ENCODE measurements at regions not wholly inside any gene's neighbourhood (a gene's known extent, or its start where the extent isn't known, plus 50 kb on each side); places are given as distances from the start of the nearest gene placed in this dataset.

DNA sequence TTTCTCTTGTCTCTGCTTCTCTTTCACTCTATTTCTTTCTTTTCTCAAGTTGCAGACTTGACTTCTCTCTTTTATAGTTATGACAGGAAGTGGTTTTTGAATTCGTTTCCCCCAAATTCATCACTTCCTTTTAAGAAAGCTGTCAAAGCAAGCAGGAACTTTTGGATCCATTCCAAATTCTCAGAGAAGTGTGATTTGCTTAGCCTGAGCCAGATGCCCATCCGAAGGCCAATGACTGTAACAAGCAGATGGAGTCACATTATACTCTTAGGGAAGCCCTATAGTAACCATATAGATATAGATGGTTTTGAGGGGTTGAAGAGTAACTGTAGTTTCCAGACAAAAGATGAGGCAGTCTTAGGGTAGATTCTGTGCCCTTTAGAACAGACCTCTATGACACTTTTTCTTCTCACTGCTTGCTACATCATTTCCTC, 592.0 kb upstream of the KCNMB2 start:
- ChIA-PET CTCF (no interaction called here), POLR2A (no interaction called here)
- Mint-ChIP-seq H3K27me3 (no peaks in the 10 kb centered on the region), H3K27ac (no peak overlapping the region), H3K4me3 (no peak overlapping the region), H3K9me3 (ENCODE audit: insufficient read depth) (peaks cover 3% of the 10 kb centered on the region), H3K4me1 (peaks cover 19% of the 10 kb centered on the region)
- TF ChIP-seq EZH2 (IDR thresholded peaks at IDR 0.05; ENCODE audit: borderline replicate concordance, insufficient read depth, low read depth, low read length, poor library complexity, severe bottlenecking) = no peak
- TF ChIP-seq, protein P1, sequence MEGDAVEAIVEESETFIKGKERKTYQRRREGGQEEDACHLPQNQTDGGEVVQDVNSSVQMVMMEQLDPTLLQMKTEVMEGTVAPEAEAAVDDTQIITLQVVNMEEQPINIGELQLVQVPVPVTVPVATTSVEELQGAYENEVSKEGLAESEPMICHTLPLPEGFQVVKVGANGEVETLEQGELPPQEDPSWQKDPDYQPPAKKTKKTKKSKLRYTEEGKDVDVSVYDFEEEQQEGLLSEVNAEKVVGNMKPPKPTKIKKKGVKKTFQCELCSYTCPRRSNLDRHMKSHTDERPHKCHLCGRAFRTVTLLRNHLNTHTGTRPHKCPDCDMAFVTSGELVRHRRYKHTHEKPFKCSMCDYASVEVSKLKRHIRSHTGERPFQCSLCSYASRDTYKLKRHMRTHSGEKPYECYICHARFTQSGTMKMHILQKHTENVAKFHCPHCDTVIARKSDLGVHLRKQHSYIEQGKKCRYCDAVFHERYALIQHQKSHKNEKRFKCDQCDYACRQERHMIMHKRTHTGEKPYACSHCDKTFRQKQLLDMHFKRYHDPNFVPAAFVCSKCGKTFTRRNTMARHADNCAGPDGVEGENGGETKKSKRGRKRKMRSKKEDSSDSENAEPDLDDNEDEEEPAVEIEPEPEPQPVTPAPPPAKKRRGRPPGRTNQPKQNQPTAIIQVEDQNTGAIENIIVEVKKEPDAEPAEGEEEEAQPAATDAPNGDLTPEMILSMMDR (IDR thresholded peaks at IDR 0.05) = no peak
- Histone ChIP-seq H2AFZ (ENCODE audit: insufficient read depth, low read depth, low read length, poor library complexity, severe bottlenecking) (no peak overlapping the region), H3K4me2 (replicated peaks; ENCODE audit: low read depth, low read length, poor library complexity, severe bottlenecking) (peak overlapping the region; percentile 7), H3K27ac (ENCODE audit: low read length in 2 of 2) (no peak overlapping the region), H3K9ac (ENCODE audit: low read length) (no peak overlapping the region), H3K36me3 (replicated peaks in 1 of 2; ENCODE audit: control extremely low read depth in 1 of 2, control insufficient read depth in 1 of 2, extremely low read depth in 1 of 2, insufficient read depth in 2 of 2, low read length in 1 of 2) (no peaks in the 10 kb centered on the region), H3K4me1 (ENCODE audit: control insufficient read depth in 2 of 2, insufficient read depth in 2 of 2, low read length in 2 of 2) (peaks cover 11 to 12% of the 10 kb centered on the region in 2 donors), H4K20me1 (ENCODE audit: control insufficient read depth, insufficient read depth, low read length, poor library complexity, severe bottlenecking) (no peaks in the 10 kb centered on the region), H3K4me3 (ENCODE audit: control extremely low read depth in 1 of 5, extremely low read depth in 1 of 5, insufficient read depth in 1 of 5, low read depth in 2 of 5, low read length in 4 of 5) (no peak overlapping the region), H3K79me2 (ENCODE audit: control insufficient read depth, insufficient read depth, low read length) (no peaks in the 10 kb centered on the region), H3K9me3 (ENCODE audit: control extremely low read depth in 1 of 3, control insufficient read depth in 2 of 3, insufficient read depth in 1 of 3, low read length in 2 of 3) (no peaks in the 10 kb centered on the region), H3K27me3 (replicated peaks in 1 of 4; ENCODE audit: control extremely low read depth in 1 of 4, control insufficient read depth in 3 of 4, insufficient read depth in 4 of 4, low read length in 3 of 4) (no peaks in the 10 kb centered on the region)
- WGBS (ENCODE audit: insufficient coverage) = no CpG with 5 or more reads among the region's 2 CpGs
- ATAC-seq (ENCODE audit: low read depth) (no peak), DNase-seq (peak; percentile 25)
- intact Hi-C loops (cut with micrococcal nuclease) = no loop called here

DNA sequence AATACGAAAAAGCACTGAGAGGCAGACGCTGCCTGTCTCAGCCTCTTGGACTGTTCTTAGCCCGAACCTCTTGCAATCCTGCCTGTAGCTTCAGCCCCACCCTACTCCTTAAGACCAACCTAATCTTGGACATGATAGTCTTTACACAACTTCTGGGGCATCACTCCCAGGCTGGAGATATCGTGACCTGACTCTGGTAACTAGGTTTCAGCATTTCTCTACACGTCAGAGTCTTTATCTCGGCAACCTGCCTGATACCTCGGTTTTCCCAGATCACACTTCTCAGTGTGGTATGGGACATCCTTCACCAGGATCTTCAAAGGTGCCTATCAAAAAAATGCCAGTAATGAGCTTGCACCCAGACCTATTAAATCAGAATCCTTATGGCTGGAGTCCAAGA, 590.2 kb upstream of the KCNMB2 start:
- ChIA-PET CTCF (no interaction called here), POLR2A (no interaction called here)
- 94% methylated on average over 6 of the region's 7 CpGs for WGBS (ENCODE audit: insufficient coverage)
- Histone ChIP-seq H3K9ac (ENCODE audit: low read length) (no peak overlapping the region), H2AFZ (ENCODE audit: insufficient read depth, low read depth, low read length, poor library complexity, severe bottlenecking) (no peak overlapping the region), H3K4me1 (ENCODE audit: control insufficient read depth in 2 of 2, insufficient read depth in 2 of 2, low read length in 2 of 2) (peaks cover 11 to 16% of the 10 kb centered on the region in 2 donors), H3K4me2 (replicated peaks; ENCODE audit: low read depth, low read length, poor library complexity, severe bottlenecking) (no peak overlapping the region), H4K20me1 (ENCODE audit: control insufficient read depth, insufficient read depth, low read length, poor library complexity, severe bottlenecking) (no peaks in the 10 kb centered on the region), H3K36me3 (replicated peaks in 1 of 2; ENCODE audit: control extremely low read depth in 1 of 2, control insufficient read depth in 1 of 2, extremely low read depth in 1 of 2, insufficient read depth in 2 of 2, low read length in 1 of 2) (no peaks in the 10 kb centered on the region), H3K27ac (ENCODE audit: low read length in 2 of 2) (no peak overlapping the region), H3K9me3 (ENCODE audit: control extremely low read depth in 1 of 3, control insufficient read depth in 2 of 3, insufficient read depth in 1 of 3, low read length in 2 of 3) (no peaks in the 10 kb centered on the region), H3K27me3 (replicated peaks in 1 of 4; ENCODE audit: control extremely low read depth in 1 of 4, control insufficient read depth in 3 of 4, insufficient read depth in 4 of 4, low read length in 3 of 4) (no peaks in the 10 kb centered on the region), H3K4me3 (ENCODE audit: control extremely low read depth in 1 of 5, extremely low read depth in 1 of 5, insufficient read depth in 1 of 5, low read depth in 2 of 5, low read length in 4 of 5) (no peak overlapping the region), H3K79me2 (ENCODE audit: control insufficient read depth, insufficient read depth, low read length) (no peaks in the 10 kb centered on the region)
- TF ChIP-seq, protein P1 (IDR thresholded peaks at IDR 0.05) = no peak
- no peak for TF ChIP-seq EZH2 (IDR thresholded peaks at IDR 0.05; ENCODE audit: borderline replicate concordance, insufficient read depth, low read depth, low read length, poor library complexity, severe bottlenecking)
- DNase-seq (no peak), ATAC-seq (ENCODE audit: low read depth) (no peak)
- intact Hi-C loops (cut with micrococcal nuclease) = no loop called here
- Mint-ChIP-seq H3K27ac (no peak overlapping the region), H3K27me3 (no peaks in the 10 kb centered on the region), H3K4me1 (peaks cover 20% of the 10 kb centered on the region), H3K9me3 (ENCODE audit: insufficient read depth) (peaks cover 3% of the 10 kb centered on the region), H3K4me3 (no peak overlapping the region)
